GM21825 (cell line): ENCODE measurements at regions not wholly inside any gene's neighbourhood (a gene's known extent, or its start where the extent isn't known, plus 50 kb on each side); places are given as distances from the start of the nearest gene placed in this dataset.
"Not testable (repeated sequence)": the region's sequence is repeated elsewhere in the genome, so short reads cannot be mapped to it uniquely, and the experiment has no call there.

Source experiments
- ATAC-seq: cut with Tn5 transposase; IDR thresholded peaks from one replicate; pipeline ENCODE4 v1.9.1; 2021; ENCODE audit warnings: mild to moderate bottlenecking, moderate library complexity; ENCODE audit not compliant: unreplicated experiment

- ATAC-seq = no peak
Observed at GRCh38 chr4:188282471-188283232, 143.4 kb downstream of the TRIML1 start.

- ATAC-seq = no peak
Observed at GRCh38 chr4:188287169-188287894, 148.1 kb downstream of the TRIML1 start.

- no peak for ATAC-seq
Observed at GRCh38 chr4:188289531-188290125, 150.4 kb downstream of the TRIML1 start.

- ATAC-seq = no peak
Observed at GRCh38 chr4:188295899-188296298, 156.7 kb downstream of the TRIML1 start.

GRCh38 chr4:188296331-188296730 is 157.1 kb downstream of the TRIML1 start:
- ATAC-seq = no peak

- ATAC-seq = no peak
Observed at GRCh38 chr4:188297873-188298272, 158.6 kb downstream of the TRIML1 start.

GRCh38 chr4:188299161-188299560 is 159.9 kb downstream of the TRIML1 start:
- no peak for ATAC-seq

GRCh38 chr4:188300385-188300784 is 161.1 kb downstream of the TRIML1 start:
- ATAC-seq = no peak

GRCh38 chr4:188305690-188306089 is 166.4 kb downstream of the TRIML1 start:
- ATAC-seq = no peak

- no peak for ATAC-seq
Observed at GRCh38 chr4:188307591-188307990, 168.3 kb downstream of the TRIML1 start.

GRCh38 chr4:188308142-188308541 is 168.9 kb downstream of the TRIML1 start:
- ATAC-seq = no peak

- no peak for ATAC-seq
Observed at GRCh38 chr4:188316391-188316790, 177.2 kb downstream of the TRIML1 start.

GRCh38 chr4:188328966-188329365 is 189.7 kb downstream of the TRIML1 start:
- no peak for ATAC-seq

GRCh38 chr4:188329521-188329920 is 190.3 kb downstream of the TRIML1 start:
- ATAC-seq = no peak

GRCh38 chr4:188332265-188332664 is 193.0 kb downstream of the TRIML1 start:
- no peak for ATAC-seq

- ATAC-seq = no peak
Observed at GRCh38 chr4:188336891-188337290, 197.7 kb downstream of the TRIML1 start.

GRCh38 chr4:188341428-188341827 is 202.2 kb downstream of the TRIML1 start:
- ATAC-seq = no peak

GRCh38 chr4:188346171-188346809 is 207.0 kb downstream of the TRIML1 start:
- no peak for ATAC-seq

GRCh38 chr4:188347339-188347738 is 208.1 kb downstream of the TRIML1 start:
- no peak for ATAC-seq

GRCh38 chr4:188349569-188349968 is 210.3 kb downstream of the TRIML1 start:
- not testable (repeated sequence) for ATAC-seq

- ATAC-seq = no peak
Observed at GRCh38 chr4:188363196-188363595, 224.0 kb downstream of the TRIML1 start.
